GM18868 (cell line): ENCODE measurements at regions not wholly inside any gene's neighbourhood (a gene's known extent, or its start where the extent isn't known, plus 50 kb on each side); places are given as distances from the start of the nearest gene placed in this dataset.
A peak's percentile ranks its signal among the peaks of the same experiment; 100 is the strongest.

ENCODE experiments used
- ATAC-seq: cut with Tn5 transposase; IDR thresholded peaks from one replicate; pipeline ENCODE4 v1.9.1; 2021; ENCODE audit warnings: mild to moderate bottlenecking, moderate library complexity; ENCODE audit not compliant: unreplicated experiment

- ATAC-seq, result no peak
These were observed 444.0 kb upstream of the MGMT start for GRCh38 chr10:129023082-129023481.

- ATAC-seq, result no peak
These were observed 443.0 kb upstream of the MGMT start for GRCh38 chr10:129024046-129024445.

GRCh38 chr10:129025787-129026186 lies 441.3 kb upstream of the MGMT start:
- ATAC-seq, result no peak

- ATAC-seq, result no peak
These were observed 439.1 kb upstream of the MGMT start for GRCh38 chr10:129027906-129028305.

- ATAC-seq, result no peak
These were observed 438.6 kb upstream of the MGMT start for GRCh38 chr10:129028451-129028850.

- ATAC-seq, result no peak
These were observed 438.0 kb upstream of the MGMT start for GRCh38 chr10:129029051-129029450.

- ATAC-seq, result no peak
These were observed 437.0 kb upstream of the MGMT start for GRCh38 chr10:129029851-129030602.

GRCh38 chr10:129030603-129030895 lies 436.5 kb upstream of the MGMT start:
- no peak for ATAC-seq

GRCh38 chr10:129030996-129031843 lies 435.8 kb upstream of the MGMT start:
- peak; percentile 80 for ATAC-seq

- no peak for ATAC-seq
These were observed 435.2 kb upstream of the MGMT start for GRCh38 chr10:129031844-129032150.

GRCh38 chr10:129032372-129033313 lies 434.4 kb upstream of the MGMT start:
- ATAC-seq, result no peak

GRCh38 chr10:129033340-129033739 lies 433.7 kb upstream of the MGMT start:
- ATAC-seq, result no peak

GRCh38 chr10:129033790-129034272 lies 433.2 kb upstream of the MGMT start:
- ATAC-seq, result no peak

- ATAC-seq, result no peak
These were observed 431.8 kb upstream of the MGMT start for GRCh38 chr10:129035052-129035827.

GRCh38 chr10:129038522-129038921 lies 428.5 kb upstream of the MGMT start:
- ATAC-seq, result no peak

GRCh38 chr10:129039406-129040370 lies 427.4 kb upstream of the MGMT start:
- ATAC-seq, result no peak

GRCh38 chr10:129040377-129040776 lies 426.7 kb upstream of the MGMT start:
- ATAC-seq, result no peak

GRCh38 chr10:129041916-129042315 lies 425.1 kb upstream of the MGMT start:
- no peak for ATAC-seq
